HK-2 (cell line): ENCODE measurements at regions not wholly inside any gene's neighbourhood (a gene's known extent, or its start where the extent isn't known, plus 50 kb on each side); places are given as distances from the start of the nearest gene placed in this dataset.
"Not testable (repeated sequence)": the region's sequence is repeated elsewhere in the genome, so short reads cannot be mapped to it uniquely, and the experiment has no call there.

ENCODE experiments used
- DNase-seq: peaks from one replicate; pipeline ENCODE4 v3.0.0-alpha.2; 2018; ENCODE audit not compliant: unreplicated experiment

- not testable (repeated sequence) for DNase-seq
These were observed 61.4 kb upstream of the HGFAC start for GRCh38 chr4:3380336-3380735.

- not testable (repeated sequence) for DNase-seq
These were observed 60.6 kb upstream of the HGFAC start for GRCh38 chr4:3381208-3381607.

GRCh38 chr4:3382251-3382650 is 59.5 kb upstream of the HGFAC start:
- no peak for DNase-seq

GRCh38 chr4:3384391-3384770 is 57.4 kb upstream of the HGFAC start:
- no peak for DNase-seq

- DNase-seq, result no peak
These were observed 56.7 kb upstream of the HGFAC start for GRCh38 chr4:3384771-3385710.

GRCh38 chr4:3385711-3386420 is 55.9 kb upstream of the HGFAC start:
- DNase-seq, result no peak

GRCh38 chr4:3386526-3386925 is 55.2 kb upstream of the HGFAC start:
- no peak for DNase-seq

GRCh38 chr4:3387154-3387942 is 54.4 kb upstream of the HGFAC start:
- no peak for DNase-seq

- DNase-seq, result peak; percentile 86
These were observed 53.8 kb upstream of the HGFAC start for GRCh38 chr4:3387943-3388361.

- DNase-seq, result peak; percentile 77
These were observed 53.1 kb upstream of the HGFAC start for GRCh38 chr4:3388471-3389232.

- DNase-seq, result no peak
These were observed 52.2 kb upstream of the HGFAC start for GRCh38 chr4:3389233-3390215.

- DNase-seq, result no peak
These were observed 51.4 kb upstream of the HGFAC start for GRCh38 chr4:3390288-3390811.

- DNase-seq, result no peak
These were observed 50.3 kb upstream of the HGFAC start for GRCh38 chr4:3391422-3391821.
